HG03521 (cell line): ENCODE measurements at regions not wholly inside any gene's neighbourhood (a gene's known extent, or its start where the extent isn't known, plus 50 kb on each side); places are given as distances from the start of the nearest gene placed in this dataset.
"Not testable (repeated sequence)": the region's sequence is repeated elsewhere in the genome, so short reads cannot be mapped to it uniquely, and the experiment has no call there.

Source experiments
- ATAC-seq: cut with Tn5 transposase; IDR thresholded peaks from one replicate; pipeline ENCODE4 v1.9.1; 2021; ENCODE audit warnings: mild to moderate bottlenecking, moderate library complexity; ENCODE audit not compliant: unreplicated experiment

GRCh38 chr6:27747637-27748036 is 164.6 kb downstream of the OR2B2 start:
- no peak for ATAC-seq

GRCh38 chr6:27746860-27747259 is 165.3 kb downstream of the OR2B2 start:
- not testable (repeated sequence) for ATAC-seq

- no peak for ATAC-seq
Measured at GRCh38 chr6:27743787-27744186, 168.4 kb downstream of the OR2B2 start.

GRCh38 chr6:27742833-27743573 is 169.2 kb downstream of the OR2B2 start:
- ATAC-seq: no peak

GRCh38 chr6:27739902-27740301 is 172.3 kb downstream of the OR2B2 start:
- ATAC-seq: not testable (repeated sequence)

- no peak for ATAC-seq
Measured at GRCh38 chr6:27736686-27737085, 175.5 kb downstream of the OR2B2 start.

- no peak for ATAC-seq
Measured at GRCh38 chr6:27728442-27728841, 183.8 kb downstream of the OR2B2 start.

GRCh38 chr6:27726619-27727023 is 185.6 kb downstream of the OR2B2 start:
- no peak for ATAC-seq

- ATAC-seq: no peak
Measured at GRCh38 chr6:27720607-27721580, 191.3 kb downstream of the OR2B2 start.

- ATAC-seq: not testable (repeated sequence)
Measured at GRCh38 chr6:27719039-27719438, 193.2 kb downstream of the OR2B2 start.

GRCh38 chr6:27706431-27706830 is 205.8 kb downstream of the OR2B2 start:
- no peak for ATAC-seq

- ATAC-seq: no peak
Measured at GRCh38 chr6:27700337-27700736, 211.9 kb downstream of the OR2B2 start.

- no peak for ATAC-seq
Measured at GRCh38 chr6:27694547-27694874, 217.7 kb downstream of the OR2B2 start.

GRCh38 chr6:27693766-27694546 is 218.2 kb downstream of the OR2B2 start:
- no peak for ATAC-seq

- ATAC-seq: not testable (repeated sequence)
Measured at GRCh38 chr6:27692133-27692532, 219.2 kb upstream of the ZNF184 start.

- ATAC-seq: peak; percentile 66
Measured at GRCh38 chr6:27688014-27688586, 215.2 kb upstream of the ZNF184 start.

GRCh38 chr6:27687154-27688013 is 214.5 kb upstream of the ZNF184 start:
- peak; percentile 64 for ATAC-seq

- no peak for ATAC-seq
Measured at GRCh38 chr6:27685279-27685678, 212.4 kb upstream of the ZNF184 start.

- ATAC-seq: no peak
Measured at GRCh38 chr6:27684264-27685211, 211.6 kb upstream of the ZNF184 start.
